ENCODE measurements at regions not wholly inside any gene's neighbourhood (a gene's known extent, or its start where the extent isn't known, plus 50 kb on each side); places are given as distances from the start of the nearest gene placed in this dataset.

GRCh38 chr12:11500861-11501230 lies 105.5 kb upstream of the PRB2 start:
- TF ChIP-seq EP300 (IDR thresholded peaks at IDR 0.05; ENCODE audit: borderline replicate concordance) (no peak), TAF1 (IDR thresholded peaks at IDR 0.05; ENCODE audit: low read depth) (no peak), CREB1 (IDR thresholded peaks at IDR 0.05; ENCODE audit: low read depth) (no peak), REST (IDR thresholded peaks at IDR 0.05; ENCODE audit: low read depth) (no peak; the same call in 1 of the 2 replicates), RAD21 (IDR thresholded peaks at IDR 0.05; ENCODE audit: low read depth) (no peak)

Data from Ishikawa (cell line).